GM10266 (cell line): ENCODE measurements at regions not wholly inside any gene's neighbourhood (a gene's known extent, or its start where the extent isn't known, plus 50 kb on each side); places are given as distances from the start of the nearest gene placed in this dataset.

Source experiments
- DNase-seq: peaks from one replicate; pipeline ENCODE4 v3.0.0; 2012; ENCODE audit errors: extremely low spot score
- TF ChIP-seq, protein P1 (sequence below): IDR thresholded peaks from 2 replicates; pipeline ENCODE4 v1.5.1; 2012; ENCODE audit warnings: mild to moderate bottlenecking, low read depth; ENCODE audit not compliant: control insufficient read depth, insufficient read depth; ENCODE audit errors: missing control alignments

DNA sequence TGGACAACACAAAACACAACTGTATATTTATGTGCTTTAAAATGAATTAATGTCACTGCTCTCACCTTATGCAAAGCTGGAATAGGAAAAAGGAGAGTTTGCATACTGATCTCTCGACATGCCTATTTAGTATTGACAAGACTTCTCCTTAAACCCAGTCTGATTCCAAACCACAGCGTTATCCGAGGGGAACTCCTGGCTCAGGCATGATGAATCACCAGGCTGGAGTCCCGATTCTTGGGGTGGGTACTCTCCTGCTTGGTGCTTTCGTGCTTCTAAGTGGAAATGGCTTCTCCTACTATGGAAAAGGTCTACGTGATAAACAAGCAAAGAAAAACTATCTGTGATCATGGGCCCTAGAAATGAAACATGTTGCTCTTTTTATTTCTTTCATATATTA is 88.9 kb upstream of the SLC35G4 start:
- DNase-seq: no peak
- TF ChIP-seq, protein P1, sequence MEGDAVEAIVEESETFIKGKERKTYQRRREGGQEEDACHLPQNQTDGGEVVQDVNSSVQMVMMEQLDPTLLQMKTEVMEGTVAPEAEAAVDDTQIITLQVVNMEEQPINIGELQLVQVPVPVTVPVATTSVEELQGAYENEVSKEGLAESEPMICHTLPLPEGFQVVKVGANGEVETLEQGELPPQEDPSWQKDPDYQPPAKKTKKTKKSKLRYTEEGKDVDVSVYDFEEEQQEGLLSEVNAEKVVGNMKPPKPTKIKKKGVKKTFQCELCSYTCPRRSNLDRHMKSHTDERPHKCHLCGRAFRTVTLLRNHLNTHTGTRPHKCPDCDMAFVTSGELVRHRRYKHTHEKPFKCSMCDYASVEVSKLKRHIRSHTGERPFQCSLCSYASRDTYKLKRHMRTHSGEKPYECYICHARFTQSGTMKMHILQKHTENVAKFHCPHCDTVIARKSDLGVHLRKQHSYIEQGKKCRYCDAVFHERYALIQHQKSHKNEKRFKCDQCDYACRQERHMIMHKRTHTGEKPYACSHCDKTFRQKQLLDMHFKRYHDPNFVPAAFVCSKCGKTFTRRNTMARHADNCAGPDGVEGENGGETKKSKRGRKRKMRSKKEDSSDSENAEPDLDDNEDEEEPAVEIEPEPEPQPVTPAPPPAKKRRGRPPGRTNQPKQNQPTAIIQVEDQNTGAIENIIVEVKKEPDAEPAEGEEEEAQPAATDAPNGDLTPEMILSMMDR: no peak

DNA sequence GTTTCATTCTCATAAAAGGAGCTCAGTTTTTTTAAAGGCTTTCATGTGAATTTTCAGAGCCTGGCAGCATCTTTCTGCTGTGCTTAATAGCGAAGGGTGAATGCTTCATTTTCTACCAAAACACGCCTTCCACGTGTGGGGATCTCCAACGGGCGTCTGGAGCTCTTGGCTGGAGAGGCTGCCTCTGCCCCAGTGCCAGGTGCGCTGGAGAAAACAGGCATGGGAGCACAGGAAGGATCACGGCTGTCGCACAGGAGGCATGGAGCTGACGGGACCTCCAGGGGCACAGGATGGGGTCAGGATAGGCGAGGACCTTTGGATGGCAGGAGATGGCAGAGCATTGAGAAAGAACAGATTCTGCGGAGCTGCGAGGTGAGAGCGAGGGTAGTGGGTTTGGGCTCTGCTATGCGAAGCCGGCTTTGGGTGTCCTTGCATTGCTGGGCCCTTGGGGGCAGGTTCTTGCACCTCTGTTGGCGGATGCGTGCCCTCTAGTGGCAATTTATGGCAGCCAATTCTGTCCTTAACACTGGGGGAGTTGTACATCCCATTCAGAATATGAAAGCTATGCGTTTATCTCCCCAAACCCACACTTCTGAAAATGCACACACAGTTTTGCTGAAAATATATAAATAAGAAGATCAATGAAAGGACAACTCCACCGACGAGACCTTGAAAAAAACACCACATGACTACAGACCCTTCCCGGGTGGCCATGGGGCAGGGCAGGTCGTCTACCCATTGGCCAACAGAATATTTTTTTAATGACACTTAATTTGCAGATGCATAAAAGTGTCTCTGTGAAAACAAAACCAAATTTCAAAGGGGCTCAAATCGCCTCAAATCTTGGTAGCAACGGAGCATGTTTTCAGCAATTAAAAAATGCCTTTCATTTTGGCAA is 90.4 kb upstream of the SLC35G4 start:
- DNase-seq: peak; percentile 76
- TF ChIP-seq, protein P1: peak; percentile 83

DNA sequence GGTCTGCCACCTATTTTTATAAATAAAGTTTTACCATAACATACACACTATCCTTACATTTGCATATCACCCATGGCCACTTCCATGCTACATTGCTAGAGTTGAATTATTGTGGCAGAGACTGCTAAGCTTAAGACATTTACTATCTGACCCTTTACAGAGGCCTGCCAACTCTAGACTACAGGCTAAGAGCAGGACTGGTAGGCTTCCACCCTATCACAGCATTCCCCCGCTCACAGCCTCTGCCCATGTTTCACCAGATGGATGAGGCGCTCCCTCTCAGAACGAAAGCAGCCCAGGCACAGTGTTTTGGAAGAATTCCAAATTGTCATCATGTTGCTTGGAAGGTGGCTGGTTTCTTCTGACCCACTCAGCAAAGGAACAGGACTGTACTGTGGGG is 91.7 kb upstream of the SLC35G4 start:
- no peak for DNase-seq

DNA sequence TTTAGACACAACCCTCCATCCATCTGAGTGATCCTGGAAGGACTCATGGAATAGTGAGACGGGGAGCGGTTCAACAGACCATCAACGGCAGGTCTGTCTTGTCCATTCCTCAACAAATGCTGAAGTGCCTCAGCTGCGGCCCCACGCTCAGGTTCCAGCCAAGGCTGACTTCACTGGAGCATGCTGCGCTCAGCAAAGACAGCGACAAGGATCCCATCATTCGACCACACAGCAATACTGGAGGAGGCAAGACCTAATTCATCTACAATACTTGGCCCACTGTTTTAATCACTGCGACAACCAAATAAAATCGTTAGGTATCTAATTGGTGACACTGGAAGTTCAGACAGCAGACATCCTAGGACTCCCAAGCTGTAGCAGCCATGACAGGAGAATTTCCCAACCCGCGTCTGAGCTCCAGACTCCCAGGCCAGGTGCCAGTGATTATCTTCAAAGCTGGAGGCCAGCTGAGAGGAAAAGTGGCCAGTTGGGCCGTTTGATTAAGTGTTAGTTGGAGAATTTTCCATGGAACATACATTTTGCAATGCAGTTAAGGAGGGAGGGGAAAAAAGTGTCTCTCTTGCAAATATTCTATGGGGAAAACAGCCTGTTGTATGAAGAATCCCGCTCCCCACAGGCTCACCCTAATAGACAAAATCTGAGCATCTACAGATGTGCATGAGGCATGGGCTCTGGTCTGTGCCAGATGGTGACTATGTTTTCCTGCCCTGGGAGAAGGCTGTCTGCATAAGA is 92.5 kb upstream of the SLC35G4 start:
- DNase-seq: no peak
- TF ChIP-seq, protein P1: no peak

More for the DNA sequence above, 91.7 kb upstream of the SLC35G4 start:
- TF ChIP-seq, protein P1: no peak

DNA sequence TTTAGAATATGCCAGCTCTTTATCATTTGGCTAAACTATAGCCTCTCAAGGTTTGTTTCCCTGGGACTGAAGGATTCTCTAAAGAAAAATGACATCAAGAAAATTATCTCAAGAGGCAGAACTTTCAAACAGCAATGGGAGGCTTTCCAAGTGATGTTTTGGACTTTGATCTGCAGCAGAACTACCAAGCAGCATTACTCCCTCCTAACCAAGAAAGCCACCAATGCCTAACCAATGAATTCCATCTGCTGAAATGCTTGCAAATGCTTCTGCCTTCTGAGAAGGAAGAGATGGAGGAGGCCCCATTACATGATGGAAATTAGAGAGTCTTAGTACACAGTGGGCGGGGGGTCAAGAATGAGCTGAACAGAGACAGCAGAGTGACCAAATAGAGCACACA is 95.1 kb upstream of the SLC35G4 start:
- DNase-seq: no peak
- TF ChIP-seq, protein P1: no peak

DNA sequence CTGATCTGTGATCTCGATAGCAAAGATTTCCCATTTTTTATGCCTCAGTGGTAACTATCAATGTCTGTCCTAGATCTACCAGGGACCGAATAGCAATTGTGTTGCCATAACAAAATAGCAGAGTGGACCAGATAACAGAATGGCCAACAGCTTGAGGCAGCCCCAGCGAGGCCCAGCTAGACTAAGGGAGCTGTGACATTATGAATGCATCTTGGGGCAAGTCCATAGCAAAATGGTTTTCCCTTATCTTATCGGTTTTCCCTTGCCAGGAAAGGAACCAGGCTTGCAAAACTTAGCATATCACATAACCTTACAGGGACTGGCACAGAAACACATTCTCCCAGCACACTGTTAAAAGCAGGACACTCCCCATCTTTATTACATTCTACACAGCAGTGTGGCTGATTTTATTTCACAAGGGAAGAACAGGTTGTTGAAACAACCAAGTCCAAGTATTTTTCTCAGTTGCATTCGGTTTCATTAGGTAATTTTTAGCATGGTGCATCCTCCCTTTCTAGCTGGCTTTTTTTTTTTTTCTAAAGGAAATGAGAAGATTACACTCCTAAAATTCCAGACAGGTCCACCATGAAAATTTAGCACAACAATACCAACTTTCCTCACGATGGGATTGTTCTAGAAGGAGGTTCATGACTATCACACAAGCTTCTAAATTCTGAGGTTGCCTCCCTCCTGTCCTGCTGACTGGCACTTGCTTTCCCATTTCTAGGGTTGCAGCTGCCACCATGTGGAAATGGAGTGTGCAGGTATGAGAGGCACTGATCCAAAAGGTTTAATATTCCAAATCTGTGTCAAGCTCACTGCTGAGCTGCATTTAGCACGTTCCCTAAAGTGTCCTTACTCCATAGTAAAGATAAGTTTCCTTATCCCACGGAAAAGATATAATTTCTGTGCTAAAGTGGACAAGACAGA is 97.0 kb upstream of the SLC35G4 start:
- DNase-seq: no peak
- TF ChIP-seq, protein P1: peak; percentile 29
